Liver (tissue), 3 donors: ENCODE measurements at regions not wholly inside any gene's neighbourhood (a gene's known extent, or its start where the extent isn't known, plus 50 kb on each side); places are given as distances from the start of the nearest gene placed in this dataset.

Experiments used
- CTCF ChIP-seq: fragments of 150-350 bp; IDR thresholded peaks from 2 replicates; pipeline ENCODE4 v1.5.1; 2017; ENCODE audit warnings: improper control_type of control experiment, low read depth, low read length; ENCODE audit not compliant: missing input control
- GABPA ChIP-seq, 2 donors: IDR thresholded peaks in 1 of 2; conservative IDR thresholded peaks in 1 of 2; 2 replicates each; pipeline ENCODE4 v1.6.1; 2016; ENCODE audit warnings: antibody characterized with exemption in 2 of 2, mild to moderate bottlenecking in 1 of 2, moderate library complexity in 1 of 2
- RAD21 ChIP-seq, 2 donors: IDR thresholded peaks; 2 replicates each; pipeline ENCODE4 v1.6.1; 2016; ENCODE audit warnings: antibody characterized with exemption in 2 of 2, mild to moderate bottlenecking in 2 of 2
- TAF1 ChIP-seq: conservative IDR thresholded peaks from 2 replicates; pipeline ENCODE4 v1.6.1; 2016; ENCODE audit warnings: antibody characterized with exemption, mild to moderate bottlenecking
- TF ChIP-seq, protein P1 (sequence below): IDR thresholded peaks from 2 replicates; pipeline ENCODE4 v1.6.1; 2016; ENCODE audit warnings: antibody characterized with exemption, mild to moderate bottlenecking
- donor health status: healthy.
- donor health status: healthy.

DNA sequence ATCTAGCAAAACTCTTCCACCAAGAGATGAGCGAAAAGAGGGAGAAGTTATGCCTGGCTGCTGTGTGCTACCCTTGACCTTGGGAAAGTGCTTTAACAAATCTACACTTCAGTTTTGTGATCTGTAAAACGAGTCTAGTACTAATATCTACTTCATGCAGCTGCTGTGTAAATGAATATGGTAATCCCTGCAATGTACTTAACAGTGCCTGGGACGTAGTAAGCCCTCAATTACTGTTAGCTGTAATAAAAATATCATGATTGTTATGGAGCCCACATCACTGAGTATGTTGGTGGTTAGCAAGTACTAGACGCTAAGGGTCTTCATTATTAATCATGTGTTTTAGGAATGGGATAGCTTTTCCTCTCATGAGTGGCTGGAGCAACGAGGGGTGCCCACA lies 80.5 kb downstream of the LYZL1 start:
- TF ChIP-seq, protein P1, sequence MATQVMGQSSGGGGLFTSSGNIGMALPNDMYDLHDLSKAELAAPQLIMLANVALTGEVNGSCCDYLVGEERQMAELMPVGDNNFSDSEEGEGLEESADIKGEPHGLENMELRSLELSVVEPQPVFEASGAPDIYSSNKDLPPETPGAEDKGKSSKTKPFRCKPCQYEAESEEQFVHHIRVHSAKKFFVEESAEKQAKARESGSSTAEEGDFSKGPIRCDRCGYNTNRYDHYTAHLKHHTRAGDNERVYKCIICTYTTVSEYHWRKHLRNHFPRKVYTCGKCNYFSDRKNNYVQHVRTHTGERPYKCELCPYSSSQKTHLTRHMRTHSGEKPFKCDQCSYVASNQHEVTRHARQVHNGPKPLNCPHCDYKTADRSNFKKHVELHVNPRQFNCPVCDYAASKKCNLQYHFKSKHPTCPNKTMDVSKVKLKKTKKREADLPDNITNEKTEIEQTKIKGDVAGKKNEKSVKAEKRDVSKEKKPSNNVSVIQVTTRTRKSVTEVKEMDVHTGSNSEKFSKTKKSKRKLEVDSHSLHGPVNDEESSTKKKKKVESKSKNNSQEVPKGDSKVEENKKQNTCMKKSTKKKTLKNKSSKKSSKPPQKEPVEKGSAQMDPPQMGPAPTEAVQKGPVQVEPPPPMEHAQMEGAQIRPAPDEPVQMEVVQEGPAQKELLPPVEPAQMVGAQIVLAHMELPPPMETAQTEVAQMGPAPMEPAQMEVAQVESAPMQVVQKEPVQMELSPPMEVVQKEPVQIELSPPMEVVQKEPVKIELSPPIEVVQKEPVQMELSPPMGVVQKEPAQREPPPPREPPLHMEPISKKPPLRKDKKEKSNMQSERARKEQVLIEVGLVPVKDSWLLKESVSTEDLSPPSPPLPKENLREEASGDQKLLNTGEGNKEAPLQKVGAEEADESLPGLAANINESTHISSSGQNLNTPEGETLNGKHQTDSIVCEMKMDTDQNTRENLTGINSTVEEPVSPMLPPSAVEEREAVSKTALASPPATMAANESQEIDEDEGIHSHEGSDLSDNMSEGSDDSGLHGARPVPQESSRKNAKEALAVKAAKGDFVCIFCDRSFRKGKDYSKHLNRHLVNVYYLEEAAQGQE, result no peak
- TF ChIP-seq CTCF (no peak), RAD21 (IDR thresholded peaks at IDR 0.05) (no peak), TAF1 (no peak), GABPA (IDR thresholded peaks at IDR 0.05 in 1 of 2, conservative IDR thresholded peaks at IDR 0.05 in 1 of 2) (no peak)
